ENCODE measurements at regions not wholly inside any gene's neighbourhood (a gene's known extent, or its start where the extent isn't known, plus 50 kb on each side); places are given as distances from the start of the nearest gene placed in this dataset.

GRCh38 chr2:115946891-115947290 is 1504.5 kb downstream of the DPP10 start:
- TF ChIP-seq, protein P1, sequence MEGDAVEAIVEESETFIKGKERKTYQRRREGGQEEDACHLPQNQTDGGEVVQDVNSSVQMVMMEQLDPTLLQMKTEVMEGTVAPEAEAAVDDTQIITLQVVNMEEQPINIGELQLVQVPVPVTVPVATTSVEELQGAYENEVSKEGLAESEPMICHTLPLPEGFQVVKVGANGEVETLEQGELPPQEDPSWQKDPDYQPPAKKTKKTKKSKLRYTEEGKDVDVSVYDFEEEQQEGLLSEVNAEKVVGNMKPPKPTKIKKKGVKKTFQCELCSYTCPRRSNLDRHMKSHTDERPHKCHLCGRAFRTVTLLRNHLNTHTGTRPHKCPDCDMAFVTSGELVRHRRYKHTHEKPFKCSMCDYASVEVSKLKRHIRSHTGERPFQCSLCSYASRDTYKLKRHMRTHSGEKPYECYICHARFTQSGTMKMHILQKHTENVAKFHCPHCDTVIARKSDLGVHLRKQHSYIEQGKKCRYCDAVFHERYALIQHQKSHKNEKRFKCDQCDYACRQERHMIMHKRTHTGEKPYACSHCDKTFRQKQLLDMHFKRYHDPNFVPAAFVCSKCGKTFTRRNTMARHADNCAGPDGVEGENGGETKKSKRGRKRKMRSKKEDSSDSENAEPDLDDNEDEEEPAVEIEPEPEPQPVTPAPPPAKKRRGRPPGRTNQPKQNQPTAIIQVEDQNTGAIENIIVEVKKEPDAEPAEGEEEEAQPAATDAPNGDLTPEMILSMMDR (conservative IDR thresholded peaks at IDR 0.05; ENCODE audit: low read depth, low read length): no peak
- TF ChIP-seq EZH2 (IDR thresholded peaks at IDR 0.05; ENCODE audit: low read length, unreplicated experiment): no peak
- TF ChIP-seq EZH2phosphoT487 (IDR thresholded peaks at IDR 0.05; ENCODE audit: borderline replicate concordance, low read length): no peak

Data from PC-3 (cell line).